ENCODE measurements at regions not wholly inside any gene's neighbourhood (a gene's known extent, or its start where the extent isn't known, plus 50 kb on each side); places are given as distances from the start of the nearest gene placed in this dataset.

DNA sequence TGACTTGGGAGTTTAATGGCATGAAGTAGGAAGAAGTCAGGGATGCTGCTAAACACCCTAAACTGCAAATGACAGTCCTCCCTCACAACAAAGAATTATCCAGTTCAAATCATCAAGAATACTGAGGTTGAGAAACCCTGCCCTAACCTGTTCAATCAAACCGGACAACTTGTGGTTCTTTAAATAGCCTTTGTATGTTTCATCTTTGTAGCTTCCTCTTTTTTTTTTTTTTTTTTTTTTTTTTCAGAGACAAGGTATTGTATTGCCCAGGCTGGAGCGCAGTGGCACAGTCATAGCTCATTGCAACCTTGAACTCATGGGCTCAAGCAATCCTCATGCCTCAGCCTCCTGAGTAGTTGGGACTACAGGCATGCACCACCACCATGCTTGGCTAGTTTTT, 52.5 kb upstream of the TTC29 start:
- TF ChIP-seq, protein P1, sequence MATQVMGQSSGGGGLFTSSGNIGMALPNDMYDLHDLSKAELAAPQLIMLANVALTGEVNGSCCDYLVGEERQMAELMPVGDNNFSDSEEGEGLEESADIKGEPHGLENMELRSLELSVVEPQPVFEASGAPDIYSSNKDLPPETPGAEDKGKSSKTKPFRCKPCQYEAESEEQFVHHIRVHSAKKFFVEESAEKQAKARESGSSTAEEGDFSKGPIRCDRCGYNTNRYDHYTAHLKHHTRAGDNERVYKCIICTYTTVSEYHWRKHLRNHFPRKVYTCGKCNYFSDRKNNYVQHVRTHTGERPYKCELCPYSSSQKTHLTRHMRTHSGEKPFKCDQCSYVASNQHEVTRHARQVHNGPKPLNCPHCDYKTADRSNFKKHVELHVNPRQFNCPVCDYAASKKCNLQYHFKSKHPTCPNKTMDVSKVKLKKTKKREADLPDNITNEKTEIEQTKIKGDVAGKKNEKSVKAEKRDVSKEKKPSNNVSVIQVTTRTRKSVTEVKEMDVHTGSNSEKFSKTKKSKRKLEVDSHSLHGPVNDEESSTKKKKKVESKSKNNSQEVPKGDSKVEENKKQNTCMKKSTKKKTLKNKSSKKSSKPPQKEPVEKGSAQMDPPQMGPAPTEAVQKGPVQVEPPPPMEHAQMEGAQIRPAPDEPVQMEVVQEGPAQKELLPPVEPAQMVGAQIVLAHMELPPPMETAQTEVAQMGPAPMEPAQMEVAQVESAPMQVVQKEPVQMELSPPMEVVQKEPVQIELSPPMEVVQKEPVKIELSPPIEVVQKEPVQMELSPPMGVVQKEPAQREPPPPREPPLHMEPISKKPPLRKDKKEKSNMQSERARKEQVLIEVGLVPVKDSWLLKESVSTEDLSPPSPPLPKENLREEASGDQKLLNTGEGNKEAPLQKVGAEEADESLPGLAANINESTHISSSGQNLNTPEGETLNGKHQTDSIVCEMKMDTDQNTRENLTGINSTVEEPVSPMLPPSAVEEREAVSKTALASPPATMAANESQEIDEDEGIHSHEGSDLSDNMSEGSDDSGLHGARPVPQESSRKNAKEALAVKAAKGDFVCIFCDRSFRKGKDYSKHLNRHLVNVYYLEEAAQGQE (IDR thresholded peaks at IDR 0.05; ENCODE audit: insufficient replicate concordance, low read depth): no peak
- DNase-seq (ENCODE audit: low read depth in 1 of 2, low spot score in 1 of 2): no peak
- H3K4me3 ChIP-seq (replicated peaks; ENCODE audit: insufficient read depth, low read length): no peak overlapping the region
- H3K27me3 ChIP-seq (ENCODE audit: insufficient read depth, poor library complexity, severe bottlenecking): no peaks in the 10 kb centered on the region
- H3K27ac ChIP-seq (replicated peaks): no peak overlapping the region

DNA sequence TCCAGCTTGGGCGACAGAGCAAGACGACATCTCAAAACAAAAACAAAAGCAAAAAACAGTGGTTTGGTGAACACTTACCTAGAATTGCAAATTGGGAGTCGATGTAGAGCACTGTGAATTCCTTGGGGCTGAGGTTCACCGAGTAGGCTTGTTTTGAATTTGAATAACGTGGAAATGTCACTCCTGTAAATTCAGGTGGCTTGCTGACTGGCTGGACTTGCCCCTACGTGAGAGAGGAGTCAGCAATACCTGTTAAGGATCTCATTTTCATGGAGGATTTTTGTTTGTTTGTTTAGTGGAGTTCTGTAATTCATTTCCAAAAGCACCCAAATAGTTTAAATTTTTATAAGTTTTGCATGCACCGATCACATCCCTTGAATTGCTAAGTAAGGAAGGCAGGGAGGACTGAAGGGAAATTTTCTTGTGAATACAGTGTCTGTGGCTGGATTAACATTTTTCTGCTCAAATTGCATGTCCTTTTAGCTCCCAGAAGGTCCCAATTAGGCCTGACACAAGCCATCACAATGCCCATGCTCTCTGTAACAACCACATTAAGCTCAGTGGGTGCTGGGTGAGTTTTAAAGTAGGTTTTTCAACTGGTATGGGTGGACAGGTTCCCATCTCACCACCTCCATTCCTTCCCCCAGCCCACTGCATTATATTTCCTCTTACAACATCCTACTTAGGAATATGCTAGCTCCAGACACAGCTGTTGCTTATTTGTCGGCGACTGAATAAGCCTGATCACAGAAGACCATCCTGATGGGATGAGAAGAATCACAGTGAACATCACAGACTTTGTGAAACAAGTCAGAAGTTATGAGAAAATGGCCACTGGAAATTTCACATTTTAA, 58.5 kb upstream of the TTC29 start:
- TF ChIP-seq POLR2AphosphoS5 (IDR thresholded peaks at IDR 0.05; ENCODE audit: low read depth) (no peak), SPI1 (IDR thresholded peaks at IDR 0.05; ENCODE audit: borderline replicate concordance, low read depth) (no peak), GABPA (IDR thresholded peaks at IDR 0.05; ENCODE audit: low read depth) (no peak)
- TF ChIP-seq, protein P2, sequence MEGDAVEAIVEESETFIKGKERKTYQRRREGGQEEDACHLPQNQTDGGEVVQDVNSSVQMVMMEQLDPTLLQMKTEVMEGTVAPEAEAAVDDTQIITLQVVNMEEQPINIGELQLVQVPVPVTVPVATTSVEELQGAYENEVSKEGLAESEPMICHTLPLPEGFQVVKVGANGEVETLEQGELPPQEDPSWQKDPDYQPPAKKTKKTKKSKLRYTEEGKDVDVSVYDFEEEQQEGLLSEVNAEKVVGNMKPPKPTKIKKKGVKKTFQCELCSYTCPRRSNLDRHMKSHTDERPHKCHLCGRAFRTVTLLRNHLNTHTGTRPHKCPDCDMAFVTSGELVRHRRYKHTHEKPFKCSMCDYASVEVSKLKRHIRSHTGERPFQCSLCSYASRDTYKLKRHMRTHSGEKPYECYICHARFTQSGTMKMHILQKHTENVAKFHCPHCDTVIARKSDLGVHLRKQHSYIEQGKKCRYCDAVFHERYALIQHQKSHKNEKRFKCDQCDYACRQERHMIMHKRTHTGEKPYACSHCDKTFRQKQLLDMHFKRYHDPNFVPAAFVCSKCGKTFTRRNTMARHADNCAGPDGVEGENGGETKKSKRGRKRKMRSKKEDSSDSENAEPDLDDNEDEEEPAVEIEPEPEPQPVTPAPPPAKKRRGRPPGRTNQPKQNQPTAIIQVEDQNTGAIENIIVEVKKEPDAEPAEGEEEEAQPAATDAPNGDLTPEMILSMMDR (IDR thresholded peaks at IDR 0.05; ENCODE audit: insufficient read depth, low read length): no peak
- TF ChIP-seq, protein P1 (IDR thresholded peaks at IDR 0.05; ENCODE audit: insufficient replicate concordance, low read depth): no peak
- Histone ChIP-seq H3K27me3 (ENCODE audit: insufficient read depth, poor library complexity, severe bottlenecking) (no peaks in the 10 kb centered on the region), H3K27ac (replicated peaks) (no peak overlapping the region), H3K4me3 (replicated peaks; ENCODE audit: insufficient read depth, low read length) (no peak overlapping the region)
- no peak for DNase-seq (ENCODE audit: low read depth in 1 of 2, low spot score in 1 of 2)

DNA sequence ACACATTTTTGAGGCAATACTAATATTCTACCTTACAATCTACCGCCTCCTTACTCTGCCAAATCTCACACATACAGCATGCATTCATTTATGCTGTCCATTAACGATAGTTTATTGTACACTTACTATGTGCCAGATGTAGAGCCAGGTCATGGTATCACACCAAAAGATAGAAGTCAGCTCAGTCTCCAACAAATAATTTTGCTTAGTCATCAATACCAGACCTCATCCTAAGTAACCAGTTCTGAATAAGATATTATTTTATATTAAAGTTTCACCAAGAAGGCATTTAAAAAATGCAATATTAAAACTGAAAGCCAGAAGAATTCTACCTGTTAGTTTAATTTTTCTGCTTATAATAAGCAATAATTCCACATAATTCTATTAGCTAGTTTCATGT, 60.6 kb upstream of the TTC29 start:
- TF ChIP-seq POLR2AphosphoS5 (IDR thresholded peaks at IDR 0.05; ENCODE audit: low read depth) (no peak), GABPA (IDR thresholded peaks at IDR 0.05; ENCODE audit: low read depth) (no peak), SPI1 (IDR thresholded peaks at IDR 0.05; ENCODE audit: borderline replicate concordance, low read depth) (no peak)
- TF ChIP-seq, protein P2 (IDR thresholded peaks at IDR 0.05; ENCODE audit: insufficient read depth, low read length): no peak
- TF ChIP-seq, protein P1 (IDR thresholded peaks at IDR 0.05; ENCODE audit: insufficient replicate concordance, low read depth): no peak

More for the DNA sequence above, 60.6 kb upstream of the TTC29 start:
- H3K27me3 ChIP-seq (ENCODE audit: insufficient read depth, poor library complexity, severe bottlenecking): no peaks in the 10 kb centered on the region
- no peak for DNase-seq (ENCODE audit: low read depth in 1 of 2, low spot score in 1 of 2)
- H3K4me3 ChIP-seq (replicated peaks; ENCODE audit: insufficient read depth, low read length): no peak overlapping the region
- H3K27ac ChIP-seq (replicated peaks): no peak overlapping the region
